NOMO-1 treated with dmso at 0.1 percent for 144 hours (cell line): ENCODE measurements at regions not wholly inside any gene's neighbourhood (a gene's known extent, or its start where the extent isn't known, plus 50 kb on each side); places are given as distances from the start of the nearest gene placed in this dataset.

Experiments used
- DNase-seq: peaks from one replicate; lab custom pipeline; 2025; ENCODE audit not compliant: unreplicated experiment; lab: John Stamatoyannopoulos, UW

- no peak for DNase-seq
Observed at GRCh38 chr13:107427536-107427935, 787.8 kb downstream of the LIG4 start.

GRCh38 chr13:107422421-107422820 is 792.9 kb downstream of the LIG4 start:
- DNase-seq = no peak

- no peak for DNase-seq
Observed at GRCh38 chr13:107421951-107422350, 793.4 kb downstream of the LIG4 start.

- no peak for DNase-seq
Observed at GRCh38 chr13:107421028-107421427, 794.3 kb downstream of the LIG4 start.

- no peak for DNase-seq
Observed at GRCh38 chr13:107413005-107413404, 802.3 kb downstream of the LIG4 start.

GRCh38 chr13:107407074-107407473 is 808.3 kb downstream of the LIG4 start:
- no peak for DNase-seq

- no peak for DNase-seq
Observed at GRCh38 chr13:107395927-107396662, 819.2 kb downstream of the LIG4 start.

GRCh38 chr13:107392205-107392604 is 823.1 kb downstream of the LIG4 start:
- no peak for DNase-seq

GRCh38 chr13:107387525-107387924 is 819.6 kb upstream of the ARGLU1 start:
- DNase-seq = no peak

GRCh38 chr13:107379407-107380155 is 811.6 kb upstream of the ARGLU1 start:
- DNase-seq = no peak

GRCh38 chr13:107376341-107377125 is 808.6 kb upstream of the ARGLU1 start:
- no peak for DNase-seq

- no peak for DNase-seq
Observed at GRCh38 chr13:107375701-107376340, 807.9 kb upstream of the ARGLU1 start.

- DNase-seq = no peak
Observed at GRCh38 chr13:107374038-107374437, 806.1 kb upstream of the ARGLU1 start.

GRCh38 chr13:107373551-107373950 is 805.6 kb upstream of the ARGLU1 start:
- DNase-seq = no peak

GRCh38 chr13:107370015-107370785 is 802.3 kb upstream of the ARGLU1 start:
- no peak for DNase-seq

GRCh38 chr13:107367258-107367657 is 799.3 kb upstream of the ARGLU1 start:
- no peak for DNase-seq

GRCh38 chr13:107365466-107366215 is 797.7 kb upstream of the ARGLU1 start:
- DNase-seq = no peak

GRCh38 chr13:107364658-107365057 is 796.7 kb upstream of the ARGLU1 start:
- no peak for DNase-seq

- no peak for DNase-seq
Observed at GRCh38 chr13:107361666-107362065, 793.7 kb upstream of the ARGLU1 start.

GRCh38 chr13:107360010-107360409 is 792.1 kb upstream of the ARGLU1 start:
- no peak for DNase-seq
